GM19452 (cell line): ENCODE measurements at regions not wholly inside any gene's neighbourhood (a gene's known extent, or its start where the extent isn't known, plus 50 kb on each side); places are given as distances from the start of the nearest gene placed in this dataset.
A peak's percentile ranks its signal among the peaks of the same experiment; 100 is the strongest.
"Not testable (repeated sequence)": the region's sequence is repeated elsewhere in the genome, so short reads cannot be mapped to it uniquely, and the experiment has no call there.

Experiments
- ATAC-seq: cut with Tn5 transposase; IDR thresholded peaks from one replicate; pipeline ENCODE4 v1.9.1; 2021; ENCODE audit not compliant: unreplicated experiment

GRCh38 chr16:14002416-14002990, 68.6 kb upstream of the MRTFB start:
- ATAC-seq = no peak

GRCh38 chr16:14003074-14003570, 68.0 kb upstream of the MRTFB start:
- no peak for ATAC-seq

- no peak for ATAC-seq
These were observed 66.9 kb upstream of the MRTFB start for GRCh38 chr16:14004031-14004728.

GRCh38 chr16:14004729-14005315, 66.3 kb upstream of the MRTFB start:
- no peak for ATAC-seq

- no peak for ATAC-seq
These were observed 65.8 kb upstream of the MRTFB start for GRCh38 chr16:14005335-14005734.

- peak; percentile 76 for ATAC-seq
These were observed 63.7 kb upstream of the MRTFB start for GRCh38 chr16:14007450-14007849.

- ATAC-seq = no peak
These were observed 60.1 kb upstream of the MRTFB start for GRCh38 chr16:14011001-14011400.

- ATAC-seq = no peak
These were observed 59.3 kb upstream of the MRTFB start for GRCh38 chr16:14011846-14012245.

- no peak for ATAC-seq
These were observed 58.0 kb upstream of the MRTFB start for GRCh38 chr16:14013145-14013570.

- no peak for ATAC-seq
These were observed 57.4 kb upstream of the MRTFB start for GRCh38 chr16:14013571-14014283.

GRCh38 chr16:14014284-14014625, 56.9 kb upstream of the MRTFB start:
- ATAC-seq = no peak

- no peak for ATAC-seq
These were observed 56.1 kb upstream of the MRTFB start for GRCh38 chr16:14015033-14015432.

GRCh38 chr16:14015461-14015860, 55.7 kb upstream of the MRTFB start:
- ATAC-seq = no peak

- ATAC-seq = no peak
These were observed 55.2 kb upstream of the MRTFB start for GRCh38 chr16:14015948-14016347.

- ATAC-seq = not testable (repeated sequence)
These were observed 54.8 kb upstream of the MRTFB start for GRCh38 chr16:14016362-14016761.

- no peak for ATAC-seq
These were observed 53.2 kb upstream of the MRTFB start for GRCh38 chr16:14017886-14018285.

- ATAC-seq = no peak
These were observed 52.3 kb upstream of the MRTFB start for GRCh38 chr16:14018851-14019250.

- ATAC-seq = no peak
These were observed 51.0 kb upstream of the MRTFB start for GRCh38 chr16:14020141-14020540.
